RKO (cell line): ENCODE measurements at regions not wholly inside any gene's neighbourhood (a gene's known extent, or its start where the extent isn't known, plus 50 kb on each side); places are given as distances from the start of the nearest gene placed in this dataset.

ENCODE experiments used
- DNase-seq: peaks from one replicate; pipeline ENCODE4 v3.0.0-alpha.2; 2016; ENCODE audit warnings: low spot score

DNA sequence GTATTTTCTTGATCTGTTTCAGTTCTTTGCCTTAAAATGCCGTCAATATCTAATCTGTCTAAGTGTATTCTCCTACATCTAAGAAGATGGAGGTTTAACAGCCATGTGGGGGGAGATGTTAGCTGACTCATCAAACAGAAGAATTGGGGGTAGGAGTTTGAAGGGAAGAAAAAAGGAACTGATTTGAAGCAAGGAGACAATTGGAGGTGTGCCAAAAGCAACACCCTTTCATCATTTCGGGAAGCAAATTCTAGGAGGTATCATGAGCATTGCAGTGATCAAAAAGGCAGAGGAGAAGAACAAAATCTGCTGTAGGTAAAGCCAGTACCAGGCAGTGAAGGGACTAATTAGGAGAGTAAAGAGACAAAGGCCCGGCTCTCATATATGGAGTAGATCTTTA lies 337.3 kb upstream of the TBC1D5 start:
- no peak for DNase-seq

DNA sequence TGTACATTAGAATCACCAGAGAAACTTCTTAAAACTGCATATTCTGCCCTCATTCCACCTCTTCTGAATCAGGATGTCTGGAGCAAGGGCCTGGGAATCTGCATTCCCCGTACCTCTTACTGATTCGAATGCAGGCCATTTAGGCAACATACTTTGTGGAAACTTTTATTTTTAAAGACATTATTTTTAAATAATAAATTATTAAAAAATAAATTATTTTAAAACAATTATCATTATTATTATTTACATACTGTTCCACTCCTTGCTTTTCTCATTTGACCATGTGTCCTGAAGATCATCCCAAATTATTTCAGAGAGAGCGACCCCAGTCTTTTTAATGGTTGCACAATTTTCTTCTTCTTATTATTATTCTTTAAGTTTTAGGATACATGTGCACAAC lies 336.6 kb upstream of the TBC1D5 start:
- DNase-seq, result no peak

DNA sequence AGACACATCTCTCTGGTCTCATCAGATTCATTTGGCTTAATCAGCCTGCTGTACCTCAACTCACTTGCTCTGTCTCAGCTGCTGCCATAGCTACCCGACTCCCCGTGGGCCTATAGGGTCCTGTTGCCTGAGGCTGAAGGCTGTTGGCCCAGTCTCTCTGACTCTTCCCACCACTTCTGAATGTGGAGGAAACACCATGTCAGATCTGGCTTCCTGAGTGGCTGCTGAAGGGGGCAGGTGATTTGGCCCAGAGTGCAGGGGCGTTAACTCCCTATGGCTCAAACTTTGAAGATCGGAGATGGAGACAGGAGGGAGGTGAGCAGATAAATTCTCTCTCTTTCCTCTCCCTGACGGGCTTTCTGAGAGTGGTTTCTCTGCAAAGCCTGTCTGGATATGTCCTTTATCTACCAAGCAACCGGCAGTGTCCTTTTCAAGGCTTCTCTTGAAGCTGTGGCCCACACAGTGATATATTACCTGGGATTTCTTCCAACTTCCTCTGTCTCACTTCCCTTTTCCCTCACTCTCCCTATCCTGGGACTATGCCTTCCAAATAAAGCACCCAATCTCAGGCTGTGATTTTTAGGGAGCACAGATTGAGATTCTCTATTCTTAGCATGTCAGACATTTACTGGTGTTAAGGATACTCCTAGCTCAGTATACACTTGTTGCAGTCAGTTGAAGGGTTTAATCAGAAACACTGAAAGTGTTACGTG lies 334.9 kb upstream of the TBC1D5 start:
- no peak for DNase-seq

DNA sequence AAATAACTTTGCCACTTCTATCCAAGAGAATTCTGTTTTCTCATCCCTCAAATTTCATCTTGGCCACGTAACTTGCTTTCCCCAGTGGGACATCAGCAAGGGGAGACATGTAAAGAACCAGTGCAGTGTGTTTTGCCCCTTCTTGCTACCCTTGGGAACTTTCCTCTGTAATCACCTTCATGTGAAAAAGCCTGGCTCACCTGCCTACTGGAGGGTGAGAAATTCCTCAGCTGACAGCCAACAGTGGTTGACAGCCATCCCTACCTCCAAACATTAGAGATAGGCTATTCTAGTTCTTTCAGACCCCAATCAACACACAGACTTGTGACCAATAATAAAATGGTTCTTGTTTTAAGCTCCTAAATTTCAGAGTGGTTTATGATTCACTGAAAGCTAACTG lies 333.9 kb upstream of the TBC1D5 start:
- no peak for DNase-seq

DNA sequence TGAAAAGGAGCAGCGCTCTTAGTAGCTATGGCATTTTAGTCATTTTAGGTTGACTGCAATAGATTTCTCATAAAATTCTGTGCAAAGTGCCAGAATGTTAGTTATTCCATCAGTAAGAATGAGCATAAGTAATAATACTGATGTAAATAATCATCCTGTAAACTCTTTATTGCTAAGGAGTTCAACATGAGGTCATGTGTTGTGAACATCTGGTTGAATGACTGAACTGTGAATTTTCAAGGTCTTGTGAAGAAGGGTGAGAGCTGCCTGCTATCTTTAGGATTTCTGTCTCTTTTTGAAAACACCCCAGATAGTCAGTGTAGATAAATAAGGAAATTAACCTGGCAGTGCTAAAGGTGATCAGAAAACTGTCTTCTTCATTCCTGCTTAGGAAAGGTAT lies 333.4 kb upstream of the TBC1D5 start:
- DNase-seq, result no peak

DNA sequence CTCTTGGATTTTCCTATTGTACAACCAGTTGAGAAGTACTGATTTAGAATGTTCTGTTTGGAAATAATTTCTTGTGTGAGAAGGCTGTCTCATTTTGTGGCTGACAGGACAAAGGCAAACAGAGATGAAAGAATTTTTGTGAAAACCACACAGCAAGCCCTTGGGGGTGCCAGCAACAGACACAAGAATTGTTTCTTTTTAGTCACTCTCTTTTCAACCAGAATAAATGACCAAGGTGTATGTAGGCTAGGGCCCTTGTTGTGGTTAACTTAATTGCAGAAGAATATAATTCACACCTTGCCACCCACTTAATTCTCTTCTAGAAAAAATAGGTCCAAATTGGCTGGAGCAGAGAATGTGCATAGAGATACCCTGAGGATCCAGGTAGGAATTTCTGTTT lies 329.4 kb upstream of the TBC1D5 start:
- no peak for DNase-seq

DNA sequence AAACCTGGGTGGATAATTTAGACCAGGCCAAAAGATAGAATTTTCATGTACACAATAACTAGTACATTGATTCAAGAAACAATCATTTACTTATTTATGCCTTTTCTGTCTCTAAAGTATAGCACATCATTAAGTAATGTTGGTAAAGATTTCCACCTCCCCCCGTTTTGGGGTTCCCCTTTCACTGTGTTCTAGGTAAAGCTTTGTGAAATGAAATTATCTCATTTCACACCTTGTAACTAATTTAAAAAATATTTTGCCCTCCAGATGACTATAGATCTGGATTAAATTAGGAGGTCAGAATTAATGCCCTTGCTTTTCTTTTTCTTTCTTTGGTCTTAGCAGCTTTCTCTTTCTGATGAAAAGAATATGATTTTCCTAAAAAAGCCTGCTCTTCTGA lies 328.5 kb upstream of the TBC1D5 start:
- DNase-seq, result no peak

DNA sequence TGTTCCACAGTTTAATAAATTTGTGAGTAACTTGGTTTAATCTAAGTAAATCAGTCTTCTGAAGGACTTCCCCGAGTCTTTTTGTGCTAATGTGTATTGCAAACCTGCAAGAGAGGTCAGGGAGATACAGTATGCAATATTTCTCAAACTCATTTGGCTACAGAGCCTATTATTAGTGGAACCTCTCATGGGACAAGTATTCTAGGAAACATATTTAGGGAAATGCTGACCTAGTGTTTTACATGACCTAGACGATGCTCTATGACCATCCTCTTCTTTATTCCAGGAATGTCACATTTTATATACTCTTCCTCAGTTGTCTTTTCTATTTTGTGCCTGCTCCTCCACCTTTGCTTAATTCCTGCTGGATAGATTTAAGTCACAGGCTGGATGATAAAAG lies 327.8 kb upstream of the TBC1D5 start:
- DNase-seq, result no peak

DNA sequence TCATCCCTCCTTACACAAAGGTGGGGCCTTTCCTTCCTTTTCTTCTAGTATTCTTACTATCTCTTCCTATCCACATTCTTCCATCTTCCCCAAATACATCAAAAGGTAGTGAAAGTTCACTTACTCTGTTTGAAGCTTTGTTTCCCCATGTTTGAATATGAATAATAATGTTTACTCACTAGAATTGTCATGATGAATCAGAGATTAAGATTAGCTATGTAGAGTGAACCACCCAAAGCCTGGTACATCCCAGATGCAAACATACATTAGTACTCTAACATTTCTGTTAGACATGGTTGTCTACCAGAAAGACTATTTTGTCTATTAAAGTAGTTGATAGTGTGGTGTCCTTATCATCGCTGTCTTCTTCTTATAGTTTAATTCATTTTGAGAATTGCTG lies 327.1 kb upstream of the TBC1D5 start:
- no peak for DNase-seq

DNA sequence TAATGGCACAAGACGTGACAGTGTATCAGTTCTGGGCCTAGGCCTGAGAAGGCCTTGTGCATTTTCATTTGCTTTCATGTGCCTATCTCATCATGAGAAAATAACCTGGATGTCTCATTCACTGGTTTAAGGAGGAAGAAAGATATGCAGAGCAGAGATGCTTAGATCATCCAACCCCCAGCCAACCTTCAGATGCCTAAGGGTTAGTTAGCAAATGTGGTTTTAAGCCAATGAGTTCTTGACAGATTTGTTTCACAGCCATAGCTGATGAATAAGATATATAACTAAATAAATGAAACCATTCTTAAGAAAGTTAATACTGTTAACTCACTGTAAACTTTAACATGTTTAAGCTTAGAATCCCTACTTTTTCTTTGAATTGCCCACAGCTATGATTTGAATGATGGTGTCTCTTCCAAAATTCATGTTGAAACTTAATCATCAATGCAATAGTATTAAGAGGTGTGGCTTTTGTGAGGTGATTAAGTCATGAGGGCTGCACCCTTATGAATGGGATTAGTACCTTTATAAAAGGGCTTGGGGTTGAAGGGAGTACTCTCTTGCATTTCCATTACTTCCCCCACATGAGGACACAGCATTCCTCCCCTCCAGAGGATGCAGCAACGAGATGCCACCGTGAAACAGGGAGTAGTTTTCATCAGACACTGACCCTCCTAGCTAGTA lies 324.6 kb upstream of the TBC1D5 start:
- no peak for DNase-seq

DNA sequence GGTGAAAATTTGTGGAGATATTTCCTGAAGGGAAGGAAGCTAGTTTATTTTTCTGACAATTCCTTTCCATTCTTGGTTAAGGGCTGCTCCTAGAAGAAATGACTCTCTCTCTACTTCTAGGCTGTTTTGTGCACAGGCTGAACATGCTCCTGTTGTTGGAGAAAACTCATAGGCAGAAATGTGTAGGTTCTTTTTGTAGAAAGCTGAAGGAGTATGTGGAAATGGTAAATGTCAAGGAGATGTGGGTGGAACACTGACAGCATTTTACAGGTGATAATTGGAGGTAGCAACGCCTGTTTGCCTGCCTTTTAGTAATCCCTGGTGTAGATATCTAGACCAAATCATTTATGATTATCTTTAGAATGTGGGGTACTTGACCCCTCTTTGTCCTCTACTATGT lies 322.2 kb upstream of the TBC1D5 start:
- no peak for DNase-seq

DNA sequence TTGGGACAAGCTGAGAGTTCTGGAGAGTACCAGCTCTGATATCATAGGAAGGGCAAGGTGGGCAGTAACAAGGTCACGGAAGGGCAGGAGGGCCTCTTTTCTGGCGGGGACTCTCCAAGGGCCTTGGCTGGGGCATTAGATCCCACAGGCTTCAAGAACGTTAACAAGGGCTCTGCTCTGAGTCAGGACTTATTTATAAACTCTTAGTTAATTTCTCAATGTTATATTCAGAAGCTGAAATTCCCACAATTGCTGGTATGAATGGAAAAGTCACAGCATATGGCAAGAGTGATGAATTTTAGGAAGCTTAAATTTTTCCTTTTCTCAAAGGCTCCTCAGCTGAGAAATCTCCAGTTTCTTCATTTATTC lies 320.2 kb upstream of the TBC1D5 start:
- no peak for DNase-seq

DNA sequence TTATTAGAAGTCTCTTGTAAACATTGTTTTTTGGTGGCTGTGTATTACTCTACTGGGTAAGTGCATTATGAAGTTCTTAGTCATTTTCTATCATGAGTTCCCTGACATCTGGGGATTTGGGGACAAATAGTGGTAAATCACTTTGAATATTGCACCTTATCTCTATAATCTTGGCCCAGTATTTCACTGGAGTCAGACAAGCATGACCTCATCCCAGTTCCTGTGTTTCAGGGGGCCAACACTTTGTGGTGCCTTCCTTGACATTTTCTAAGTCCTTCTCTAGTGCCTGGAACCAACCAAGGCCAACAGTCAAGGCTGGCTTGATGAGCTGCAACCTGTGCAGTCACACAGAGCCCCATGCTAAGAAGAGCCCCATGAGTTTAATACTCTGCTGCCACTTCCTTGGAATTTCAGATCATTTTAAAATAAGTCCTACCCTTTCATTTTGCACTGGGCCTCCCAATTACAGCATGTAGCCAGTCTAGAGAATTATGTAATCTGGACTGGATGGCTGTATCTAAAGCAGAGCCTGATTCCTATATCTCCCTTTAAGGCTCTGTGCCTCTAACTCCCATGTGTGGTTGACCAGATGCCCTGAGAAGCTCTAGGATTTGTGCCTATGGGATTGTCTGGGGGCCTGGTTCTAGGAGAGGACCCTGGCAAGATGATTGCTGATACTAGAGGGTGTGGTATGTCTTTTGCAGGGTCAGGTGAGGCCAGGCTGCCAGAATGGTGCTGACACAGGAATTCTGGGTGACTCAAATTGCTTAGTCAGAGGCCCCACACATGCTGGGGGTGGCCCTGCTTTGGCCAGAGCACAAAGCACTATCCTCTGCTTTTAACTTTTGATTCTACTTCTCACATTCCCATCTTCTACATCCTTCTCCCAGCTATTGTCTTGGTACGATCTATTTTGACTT lies 319.6 kb upstream of the TBC1D5 start:
- peak; percentile 23 for DNase-seq

DNA sequence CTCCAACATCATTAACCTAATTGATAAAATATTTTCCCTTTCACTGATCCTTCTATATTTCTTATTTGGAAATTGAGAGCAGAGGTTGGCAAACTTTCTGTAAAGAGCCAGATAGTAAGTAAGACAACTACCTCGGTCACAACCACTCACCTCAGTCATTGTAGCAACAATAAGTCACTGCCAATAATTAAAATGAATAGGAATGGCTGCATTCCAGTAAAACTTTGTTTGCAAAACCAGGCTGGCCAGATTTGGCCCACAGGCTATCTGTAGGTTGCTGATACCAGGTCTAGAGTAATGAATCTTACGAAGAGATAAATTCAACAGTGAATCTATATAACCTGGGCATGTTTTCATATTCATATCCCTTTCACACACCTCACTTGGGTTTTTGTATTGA lies 316.2 kb upstream of the TBC1D5 start:
- no peak for DNase-seq

DNA sequence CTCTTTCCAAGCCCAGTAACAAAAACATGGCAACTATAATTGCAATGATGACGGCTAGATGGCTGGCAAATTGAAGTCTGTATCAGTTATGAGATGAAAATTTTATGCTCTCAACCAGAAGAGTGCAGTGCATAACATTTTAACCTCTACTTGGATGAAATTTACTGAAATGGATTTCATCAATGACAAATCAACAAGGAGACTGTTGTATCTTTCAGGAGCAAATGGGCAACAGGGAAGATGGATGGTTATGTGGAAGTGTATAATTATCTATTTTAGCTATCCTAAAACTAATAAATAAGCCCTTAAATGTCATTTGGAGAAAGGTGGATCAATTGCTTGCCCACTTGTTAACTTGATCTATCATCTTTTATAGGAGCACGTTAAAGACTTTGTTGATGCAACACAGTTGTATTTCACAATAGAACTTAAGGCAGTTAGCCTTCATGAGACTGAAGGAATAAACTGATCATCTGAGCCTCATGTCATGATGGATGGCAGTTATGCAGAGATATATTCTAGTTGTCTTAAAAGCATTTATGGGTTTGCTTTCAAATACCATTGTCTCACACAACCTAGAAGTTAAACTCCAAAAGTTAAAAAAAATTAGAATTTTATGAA lies 315.1 kb upstream of the TBC1D5 start:
- no peak for DNase-seq

DNA sequence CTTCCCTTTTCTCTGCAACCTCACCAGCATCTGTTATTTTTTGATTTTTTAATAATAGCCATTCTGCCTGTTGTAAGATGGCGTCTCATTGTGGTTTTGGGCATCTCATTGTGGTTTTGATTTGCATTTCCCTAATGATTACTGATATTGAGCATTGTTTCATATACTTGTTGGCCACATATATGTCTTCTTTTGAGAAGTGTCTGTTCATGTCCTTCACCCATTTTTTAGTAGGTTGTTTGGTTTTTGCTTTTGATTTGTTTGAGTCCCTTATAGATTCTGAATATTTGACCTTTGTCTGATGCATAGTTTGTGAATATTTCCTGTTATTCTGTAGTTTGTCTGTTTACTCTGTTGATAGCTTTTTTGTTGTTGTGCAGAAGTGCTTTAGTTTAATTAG lies 312.2 kb upstream of the TBC1D5 start:
- no peak for DNase-seq

DNA sequence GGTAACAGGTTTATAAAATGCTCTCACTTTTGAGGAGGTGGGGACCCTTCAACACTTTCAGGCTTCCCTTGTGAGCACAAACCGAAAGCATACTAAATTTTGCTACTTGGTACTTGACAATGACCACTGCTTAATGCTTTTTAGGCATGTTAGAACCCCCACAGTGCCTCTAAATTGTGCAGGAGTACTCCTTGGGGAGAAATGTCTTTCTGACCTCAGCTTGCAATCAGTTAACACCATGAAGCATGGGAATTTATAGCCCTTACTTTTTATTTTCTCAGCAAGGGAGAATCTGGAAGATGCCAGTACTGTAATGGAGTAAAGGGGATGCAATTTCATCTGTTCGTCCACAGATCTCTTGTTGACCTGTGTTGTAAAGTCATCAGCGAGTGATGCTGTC lies 308.9 kb upstream of the TBC1D5 start:
- DNase-seq, result no peak

DNA sequence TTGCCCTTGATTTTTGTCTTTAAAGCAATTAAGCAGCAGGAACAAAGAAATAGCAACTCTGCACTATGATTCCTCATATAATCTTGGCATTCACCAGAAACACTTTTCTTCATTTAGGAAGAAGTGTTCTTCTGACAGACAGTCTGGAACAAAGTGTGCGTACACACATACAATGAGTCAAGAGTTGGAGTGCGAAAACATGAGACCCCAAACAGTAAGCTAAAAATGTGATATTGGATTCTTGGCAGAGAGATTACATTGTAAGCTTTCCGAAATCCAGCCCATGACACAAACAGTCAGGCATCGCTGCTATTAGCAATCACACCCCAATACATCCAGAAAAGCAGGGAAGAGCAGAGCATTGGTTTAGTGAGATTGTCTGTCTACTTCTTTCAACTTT lies 306.7 kb upstream of the TBC1D5 start:
- DNase-seq, result no peak

DNA sequence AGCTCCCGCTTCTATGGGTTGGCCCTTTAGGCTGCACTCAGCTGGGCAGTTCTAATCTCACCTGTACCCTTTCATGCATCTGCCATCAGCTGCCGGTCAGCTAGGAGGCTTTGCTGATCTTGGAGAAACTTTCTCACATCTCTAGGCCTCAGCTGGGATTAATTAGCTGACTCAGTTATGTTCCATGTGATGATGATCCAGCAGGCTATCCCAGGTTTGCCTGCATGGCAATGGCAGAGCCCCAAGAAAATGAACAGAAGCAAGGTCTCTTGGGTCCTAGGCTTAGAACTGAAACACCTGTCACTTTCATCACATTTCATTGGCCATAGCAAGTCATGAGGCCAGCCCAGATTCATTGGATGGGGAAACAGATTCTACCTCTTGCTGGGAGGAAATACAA lies 304.6 kb upstream of the TBC1D5 start:
- no peak for DNase-seq

DNA sequence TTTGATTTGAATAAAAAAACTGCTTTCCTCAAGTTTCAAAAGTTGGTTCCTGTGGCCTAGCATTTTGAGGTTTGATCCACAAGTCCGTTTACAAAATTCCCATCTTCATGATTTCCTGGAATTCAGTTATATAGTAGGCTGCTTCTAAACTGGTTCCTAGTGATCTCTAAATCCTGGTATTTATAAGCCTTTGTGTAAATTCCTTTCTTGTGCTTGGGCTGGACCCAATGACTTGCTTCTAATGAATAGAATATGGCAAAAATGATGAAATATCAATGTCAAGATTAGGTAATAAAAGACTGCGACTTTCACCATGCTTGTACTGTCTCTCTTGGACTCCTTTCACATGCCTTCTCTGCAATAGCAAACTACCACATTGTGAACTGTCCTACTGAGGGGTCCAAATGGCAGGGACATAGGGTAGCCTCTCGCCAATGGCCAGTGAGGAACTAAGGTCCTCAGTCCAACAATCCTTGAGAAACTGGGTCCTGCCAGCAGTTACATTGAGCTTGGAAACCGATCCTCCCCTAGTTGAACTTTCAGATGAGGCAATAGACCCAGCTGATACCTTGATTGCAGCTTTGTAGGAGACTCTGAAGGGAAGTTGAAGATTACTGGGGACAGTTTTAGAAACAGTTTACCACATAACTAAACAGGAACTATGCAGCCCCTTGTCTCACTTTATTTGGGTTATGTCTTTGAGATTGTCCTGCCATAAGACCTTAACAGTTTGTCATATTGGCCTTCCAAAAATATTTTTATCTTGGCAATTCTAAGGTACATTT lies 303.9 kb upstream of the TBC1D5 start:
- no peak for DNase-seq

DNA sequence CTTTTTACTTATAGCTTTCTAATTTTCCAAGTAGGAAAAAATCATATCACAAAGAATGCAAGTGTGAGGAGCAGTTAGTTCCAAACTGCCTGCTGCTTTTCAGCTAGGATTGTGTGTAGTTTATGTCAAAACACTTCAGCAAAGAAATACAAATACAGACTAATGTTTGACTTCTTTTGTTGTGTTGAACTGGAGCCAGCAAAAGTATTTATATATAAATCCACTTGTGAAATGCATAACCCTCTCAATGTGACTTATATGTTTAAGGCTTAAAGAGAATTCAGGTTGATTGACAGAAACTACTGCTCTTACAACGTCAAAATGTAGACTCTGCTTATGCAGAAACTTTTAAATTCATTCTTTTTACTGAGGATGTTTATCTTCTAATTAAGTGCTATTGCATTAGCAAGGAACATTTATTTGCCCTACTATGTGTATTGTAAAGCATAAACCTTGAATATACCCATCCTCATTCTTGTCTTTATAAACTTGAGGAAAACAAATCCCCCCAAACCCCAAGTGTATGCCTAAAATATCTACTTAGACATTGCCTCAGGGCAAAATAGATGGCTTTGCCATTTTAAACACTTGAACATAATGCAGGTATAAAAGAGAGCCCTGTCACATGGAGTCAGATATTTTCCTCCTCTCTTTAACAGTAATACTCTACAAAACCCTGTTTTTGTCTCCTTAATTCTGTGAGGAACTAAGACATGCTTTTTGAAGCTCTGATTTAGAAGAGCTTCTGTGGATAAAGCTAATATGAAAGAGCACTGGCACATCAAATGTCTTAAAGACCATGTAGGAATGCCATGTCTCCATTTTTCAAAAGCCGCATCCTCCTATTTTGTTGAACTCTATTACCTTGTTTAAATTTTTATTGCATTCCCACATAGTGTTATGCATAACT lies 302.8 kb upstream of the TBC1D5 start:
- no peak for DNase-seq
